Activated B cell treated with CpG ODN at 0.5 μM for 24 hours (primary cell): ENCODE measurements at regions not wholly inside any gene's neighbourhood (a gene's known extent, or its start where the extent isn't known, plus 50 kb on each side); places are given as distances from the start of the nearest gene placed in this dataset.

Source experiments
- ATAC-seq: fragments of 200-7000 bp; cut with Tn5 transposase; one replicate; pipeline ENCODE4 v1.10.0; 2021; ENCODE audit warnings: low read depth, mild to moderate bottlenecking, moderate library complexity
- CTCF ChIA-PET: fragments of 350-600 bp; sonication (Branson Sonifier 250); formaldehyde crosslinking; loops from one replicate; lab custom pipeline; 2021; ENCODE audit warnings: antibody characterized with exemption; lab: Charles Lee
- POLR2A ChIA-PET: fragments of 350-600 bp; sonication (Branson Sonifier 250); formaldehyde crosslinking; loops from one replicate; lab custom pipeline; 2021; ENCODE audit warnings: antibody characterized with exemption; lab: Charles Lee
- DNase-seq: peaks from one replicate; pipeline ENCODE4 v3.0.0; 2022
- H3K27ac Mint-ChIP-seq: one replicate; pipeline ENCODE4 v1.8.0; 2020; ENCODE audit warnings: mixed read lengths
- H3K27me3 Mint-ChIP-seq: one replicate; pipeline ENCODE4 v1.8.0; 2021; ENCODE audit warnings: mixed read lengths
- H3K36me3 Mint-ChIP-seq: one replicate; pipeline ENCODE4 v1.8.0; 2021; ENCODE audit warnings: low read depth, mixed read lengths
- H3K4me1 Mint-ChIP-seq: one replicate; pipeline ENCODE4 v1.8.0; 2021; ENCODE audit warnings: mixed read lengths
- H3K4me3 Mint-ChIP-seq: one replicate; pipeline ENCODE4 v1.8.0; 2020; ENCODE audit warnings: mild to moderate bottlenecking, mixed read lengths
- H3K9me3 Mint-ChIP-seq: one replicate; pipeline ENCODE4 v1.8.0; 2020; ENCODE audit warnings: mixed read lengths
- intact Hi-C: fragments of 100-400 bp; cut with micrococcal nuclease; formaldehyde crosslinking; loops from one replicate; pipeline ENCODE4 v1.15.1; 2024
- TF ChIP-seq, protein P1 (sequence below): fragments of 200-600 bp; IDR thresholded peaks from one replicate; pipeline ENCODE4 v1.8.0; 2022; ENCODE audit warnings: antibody characterized with exemption, mild to moderate bottlenecking

DNA sequence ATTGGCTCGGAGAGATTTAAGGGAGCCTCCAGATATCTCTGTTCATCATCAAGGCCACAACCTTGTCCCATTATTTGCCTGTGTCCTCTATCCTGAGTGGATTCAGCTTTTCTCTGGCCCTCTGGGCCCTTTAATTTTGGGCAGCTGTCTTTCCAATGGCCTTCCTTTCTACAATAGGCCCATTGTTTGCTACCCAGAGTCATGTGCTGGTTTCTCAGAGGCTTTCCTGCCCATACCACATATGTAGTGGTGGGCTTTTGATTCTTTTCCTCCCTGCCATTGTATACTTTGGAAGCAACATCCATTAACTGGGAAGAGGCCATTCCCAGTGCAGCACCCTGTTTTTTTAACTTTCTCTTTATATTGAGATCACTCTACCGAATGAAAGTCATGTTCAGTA is 233.9 kb upstream of the SGCD start:
- Mint-ChIP-seq H3K27me3 (no peaks in the 10 kb centered on the region), H3K27ac (no peak overlapping the region), H3K9me3 (peaks cover 14% of the 10 kb centered on the region), H3K36me3 (no peaks in the 10 kb centered on the region), H3K4me3 (no peak overlapping the region), H3K4me1 (no peaks in the 10 kb centered on the region)
- TF ChIP-seq, protein P1, sequence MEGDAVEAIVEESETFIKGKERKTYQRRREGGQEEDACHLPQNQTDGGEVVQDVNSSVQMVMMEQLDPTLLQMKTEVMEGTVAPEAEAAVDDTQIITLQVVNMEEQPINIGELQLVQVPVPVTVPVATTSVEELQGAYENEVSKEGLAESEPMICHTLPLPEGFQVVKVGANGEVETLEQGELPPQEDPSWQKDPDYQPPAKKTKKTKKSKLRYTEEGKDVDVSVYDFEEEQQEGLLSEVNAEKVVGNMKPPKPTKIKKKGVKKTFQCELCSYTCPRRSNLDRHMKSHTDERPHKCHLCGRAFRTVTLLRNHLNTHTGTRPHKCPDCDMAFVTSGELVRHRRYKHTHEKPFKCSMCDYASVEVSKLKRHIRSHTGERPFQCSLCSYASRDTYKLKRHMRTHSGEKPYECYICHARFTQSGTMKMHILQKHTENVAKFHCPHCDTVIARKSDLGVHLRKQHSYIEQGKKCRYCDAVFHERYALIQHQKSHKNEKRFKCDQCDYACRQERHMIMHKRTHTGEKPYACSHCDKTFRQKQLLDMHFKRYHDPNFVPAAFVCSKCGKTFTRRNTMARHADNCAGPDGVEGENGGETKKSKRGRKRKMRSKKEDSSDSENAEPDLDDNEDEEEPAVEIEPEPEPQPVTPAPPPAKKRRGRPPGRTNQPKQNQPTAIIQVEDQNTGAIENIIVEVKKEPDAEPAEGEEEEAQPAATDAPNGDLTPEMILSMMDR: no peak
- ATAC-seq: no peak
- intact Hi-C loops: no loop called here
- no peak for DNase-seq
- ChIA-PET POLR2A (no interaction called here), CTCF (no interaction called here)

DNA sequence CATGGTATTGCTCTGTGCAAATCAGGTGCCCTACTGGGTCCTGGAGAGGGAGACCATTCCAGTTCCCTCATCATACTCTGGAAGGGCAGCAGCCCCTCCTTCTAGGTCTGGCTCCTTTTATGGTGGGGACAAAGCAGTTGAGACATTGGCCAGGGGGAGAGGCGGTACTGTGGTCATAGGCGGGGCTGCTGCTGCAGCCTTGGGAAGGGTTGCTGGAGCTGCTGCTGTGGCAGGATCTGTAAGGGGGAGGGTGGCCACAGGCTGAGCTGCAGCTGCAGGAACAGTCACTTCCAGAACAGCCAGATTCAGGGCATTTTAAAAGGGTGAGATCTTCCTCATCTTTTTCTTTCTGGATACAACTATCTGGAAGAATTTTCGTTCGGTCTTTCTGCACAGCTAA is 233.0 kb upstream of the SGCD start:
- Mint-ChIP-seq H3K4me1 (no peaks in the 10 kb centered on the region), H3K27ac (no peak overlapping the region), H3K36me3 (no peaks in the 10 kb centered on the region), H3K4me3 (no peak overlapping the region), H3K27me3 (no peaks in the 10 kb centered on the region), H3K9me3 (peaks cover 13% of the 10 kb centered on the region)
- TF ChIP-seq, protein P1: no peak
- CTCF ChIA-PET: no interaction called here
- POLR2A ChIA-PET: no interaction called here
- no peak for DNase-seq
- no peak for ATAC-seq
- intact Hi-C loops: no loop called here

DNA sequence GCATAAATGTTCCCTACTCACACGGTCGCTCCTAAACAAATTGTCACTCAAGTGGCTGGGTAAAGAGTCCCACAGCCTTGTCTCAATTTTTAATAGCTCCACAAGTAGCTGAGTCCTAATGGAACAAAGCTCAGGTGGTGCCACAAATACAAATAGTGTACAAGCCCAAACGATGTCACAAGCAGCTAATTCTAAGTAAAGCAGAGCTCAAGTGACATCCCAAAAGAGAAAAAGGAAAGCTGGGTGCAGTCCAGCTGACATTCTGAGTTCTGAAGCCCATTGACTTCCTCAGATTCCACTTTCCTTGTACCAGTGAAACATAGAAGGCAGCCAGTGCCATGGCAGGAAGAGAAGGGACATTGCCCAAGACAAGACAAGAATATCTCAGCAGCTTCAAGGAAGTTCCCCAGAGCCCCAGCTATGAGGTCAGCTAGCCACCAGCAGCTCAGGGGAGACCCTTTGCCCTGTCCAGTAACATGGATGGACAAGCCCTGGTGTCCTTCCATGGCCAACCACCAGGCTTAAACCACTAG is 231.2 kb upstream of the SGCD start:
- intact Hi-C loops: no loop called here
- POLR2A ChIA-PET: no interaction called here
- H3K4me3 Mint-ChIP-seq: no peak overlapping the region
- CTCF ChIA-PET: no interaction called here
- no peak for ATAC-seq
- DNase-seq: no peak
- H3K4me1 Mint-ChIP-seq: no peaks in the 10 kb centered on the region
- H3K27me3 Mint-ChIP-seq: no peaks in the 10 kb centered on the region
- H3K9me3 Mint-ChIP-seq: peaks cover 4% of the 10 kb centered on the region
- TF ChIP-seq, protein P1: no peak
- no peak overlapping the region for H3K27ac Mint-ChIP-seq
- H3K36me3 Mint-ChIP-seq: no peaks in the 10 kb centered on the region

DNA sequence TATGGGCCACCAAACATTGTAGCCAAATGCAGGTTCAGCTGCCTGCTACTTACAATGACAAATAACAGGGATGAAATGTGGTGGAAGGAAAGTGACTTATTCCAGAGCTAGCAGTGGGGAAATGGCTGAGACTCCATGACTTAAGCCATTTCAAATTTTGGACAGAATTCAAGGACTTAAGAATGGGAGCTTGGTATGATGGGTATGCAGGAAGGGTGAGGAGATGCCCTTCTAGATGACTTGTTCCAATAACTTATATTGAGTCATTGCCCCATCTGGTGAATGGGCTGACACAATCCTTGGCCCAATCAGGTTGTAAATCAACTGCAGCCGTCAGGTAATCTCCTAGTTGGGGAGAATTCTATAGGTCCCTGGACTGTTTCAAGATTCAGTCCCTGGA is 230.7 kb upstream of the SGCD start:
- CTCF ChIA-PET: no interaction called here
- H3K9me3 Mint-ChIP-seq: no peaks in the 10 kb centered on the region
- no peak overlapping the region for H3K4me3 Mint-ChIP-seq
- no peaks in the 10 kb centered on the region for H3K27me3 Mint-ChIP-seq
- no peak overlapping the region for H3K27ac Mint-ChIP-seq
- H3K4me1 Mint-ChIP-seq: no peaks in the 10 kb centered on the region
- intact Hi-C loops: no loop called here
- POLR2A ChIA-PET: no interaction called here
- ATAC-seq: no peak
- TF ChIP-seq, protein P1: no peak
- no peaks in the 10 kb centered on the region for H3K36me3 Mint-ChIP-seq
- DNase-seq: no peak

DNA sequence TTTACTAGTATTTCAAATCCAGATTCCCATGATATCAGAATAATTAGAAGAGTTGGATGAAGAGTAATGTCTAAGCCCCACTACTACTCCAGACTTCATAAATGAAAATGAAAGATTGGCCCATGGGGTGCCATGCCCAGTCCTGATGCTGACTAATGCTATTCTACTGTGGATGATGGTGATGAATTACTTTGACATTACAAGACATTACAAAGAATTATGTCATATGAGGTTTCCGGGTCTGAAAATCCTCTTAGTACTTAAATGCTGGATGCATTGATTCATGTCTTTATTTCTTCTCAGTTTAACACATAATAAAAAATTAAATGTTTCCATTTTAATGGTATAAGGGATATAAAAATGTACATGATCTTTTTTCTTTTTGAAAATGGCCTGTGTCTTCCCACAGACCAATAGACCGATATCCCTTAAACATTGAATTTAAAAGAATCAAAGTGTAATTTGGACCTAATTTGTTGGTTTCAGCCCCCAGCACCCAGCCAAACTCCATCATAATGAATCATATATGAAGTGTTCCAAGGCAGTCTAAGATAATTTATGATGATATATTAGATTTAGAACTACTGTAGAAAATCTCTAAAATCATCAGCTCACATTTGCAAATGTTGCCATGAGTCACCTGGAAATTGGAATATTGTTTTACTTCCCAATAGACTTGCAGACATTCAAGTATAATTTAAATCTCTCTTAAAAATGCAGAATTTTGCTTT is 223.6 kb upstream of the SGCD start:
- Mint-ChIP-seq H3K27me3 (no peaks in the 10 kb centered on the region), H3K4me3 (no peak overlapping the region), H3K27ac (no peak overlapping the region), H3K36me3 (no peaks in the 10 kb centered on the region), H3K4me1 (no peaks in the 10 kb centered on the region), H3K9me3 (no peaks in the 10 kb centered on the region)
- TF ChIP-seq, protein P1: no peak
- DNase-seq (no peak), ATAC-seq (no peak)
- ChIA-PET POLR2A (no interaction called here), CTCF (no interaction called here)
- intact Hi-C loops: no loop called here
